HG03378 (cell line): ENCODE measurements at regions not wholly inside any gene's neighbourhood (a gene's known extent, or its start where the extent isn't known, plus 50 kb on each side); places are given as distances from the start of the nearest gene placed in this dataset.

Experiments used
- ATAC-seq: cut with Tn5 transposase; IDR thresholded peaks from one replicate; pipeline ENCODE4 v1.9.1; 2021; ENCODE audit warnings: mild to moderate bottlenecking, moderate library complexity; ENCODE audit not compliant: unreplicated experiment

GRCh38 chr6:146902846-146903245 lies 301.4 kb upstream of the STXBP5 start:
- no peak for ATAC-seq

- no peak for ATAC-seq
These were observed 300.8 kb upstream of the STXBP5 start for GRCh38 chr6:146903451-146903850.

- no peak for ATAC-seq
These were observed 299.6 kb upstream of the STXBP5 start for GRCh38 chr6:146904596-146904995.

- no peak for ATAC-seq
These were observed 299.0 kb upstream of the STXBP5 start for GRCh38 chr6:146905181-146905704.

- ATAC-seq = no peak
These were observed 295.4 kb upstream of the STXBP5 start for GRCh38 chr6:146908786-146909185.

GRCh38 chr6:146909376-146909775 lies 294.8 kb upstream of the STXBP5 start:
- no peak for ATAC-seq

GRCh38 chr6:146909886-146910285 lies 294.3 kb upstream of the STXBP5 start:
- no peak for ATAC-seq

GRCh38 chr6:146910611-146911010 lies 293.6 kb upstream of the STXBP5 start:
- no peak for ATAC-seq

- no peak for ATAC-seq
These were observed 292.5 kb upstream of the STXBP5 start for GRCh38 chr6:146911635-146912215.

- ATAC-seq = no peak
These were observed 291.2 kb upstream of the STXBP5 start for GRCh38 chr6:146912730-146913685.

GRCh38 chr6:146913842-146914488 lies 290.3 kb upstream of the STXBP5 start:
- no peak for ATAC-seq

GRCh38 chr6:146914489-146915483 lies 289.4 kb upstream of the STXBP5 start:
- ATAC-seq = no peak

GRCh38 chr6:146915671-146916127 lies 288.5 kb upstream of the STXBP5 start:
- no peak for ATAC-seq

- no peak for ATAC-seq
These were observed 287.7 kb upstream of the STXBP5 start for GRCh38 chr6:146916435-146917025.

GRCh38 chr6:146917182-146917581 lies 287.0 kb upstream of the STXBP5 start:
- ATAC-seq = no peak

GRCh38 chr6:146917979-146918378 lies 286.2 kb upstream of the STXBP5 start:
- ATAC-seq = no peak

GRCh38 chr6:146919017-146919416 lies 285.2 kb upstream of the STXBP5 start:
- no peak for ATAC-seq

- no peak for ATAC-seq
These were observed 280.9 kb upstream of the STXBP5 start for GRCh38 chr6:146923205-146923833.

GRCh38 chr6:146925846-146926245 lies 278.4 kb upstream of the STXBP5 start:
- no peak for ATAC-seq
